Activated CD4-positive, CD25-positive, alpha-beta regulatory T cell treated with anti-CD3 and anti-CD28 coated beads, Interleukin-2, amount 50 U/mL, for 16 hours (primary cell): ENCODE measurements at regions not wholly inside any gene's neighbourhood (a gene's known extent, or its start where the extent isn't known, plus 50 kb on each side); places are given as distances from the start of the nearest gene placed in this dataset.

Experiments
- DNase-seq: peaks from one replicate; pipeline ENCODE4 v3.0.0-alpha.2; 2020; ENCODE audit warnings: low read depth, low spot score

- no peak for DNase-seq
Observed at GRCh38 chr10:44060221-44060620, 324.7 kb downstream of the CXCL12 start.

- DNase-seq, result no peak
Observed at GRCh38 chr10:44058259-44058658, 326.6 kb downstream of the CXCL12 start.

- DNase-seq, result no peak
Observed at GRCh38 chr10:44056967-44057805, 327.7 kb downstream of the CXCL12 start.

- DNase-seq, result no peak
Observed at GRCh38 chr10:44056206-44056605, 328.7 kb downstream of the CXCL12 start.

GRCh38 chr10:44054046-44054445 is 330.9 kb downstream of the CXCL12 start:
- no peak for DNase-seq

GRCh38 chr10:44053391-44053790 is 331.5 kb downstream of the CXCL12 start:
- DNase-seq, result no peak

- no peak for DNase-seq
Observed at GRCh38 chr10:44051584-44052385, 333.1 kb downstream of the CXCL12 start.

GRCh38 chr10:44051091-44051490 is 333.8 kb downstream of the CXCL12 start:
- no peak for DNase-seq

GRCh38 chr10:44049301-44050015 is 335.4 kb downstream of the CXCL12 start:
- no peak for DNase-seq

GRCh38 chr10:44047361-44047760 is 337.5 kb downstream of the CXCL12 start:
- no peak for DNase-seq

GRCh38 chr10:44046605-44047004 is 338.3 kb downstream of the CXCL12 start:
- DNase-seq, result no peak

- no peak for DNase-seq
Observed at GRCh38 chr10:44045020-44045419, 339.9 kb downstream of the CXCL12 start.

- DNase-seq, result no peak
Observed at GRCh38 chr10:44044549-44044948, 340.3 kb downstream of the CXCL12 start.

- no peak for DNase-seq
Observed at GRCh38 chr10:44043646-44044375, 341.1 kb downstream of the CXCL12 start.

GRCh38 chr10:44042926-44043602 is 341.8 kb downstream of the CXCL12 start:
- DNase-seq, result no peak

GRCh38 chr10:44042075-44042770 is 342.7 kb downstream of the CXCL12 start:
- DNase-seq, result no peak

- no peak for DNase-seq
Observed at GRCh38 chr10:44039599-44039998, 345.3 kb downstream of the CXCL12 start.

GRCh38 chr10:44036425-44036824 is 348.5 kb downstream of the CXCL12 start:
- DNase-seq, result no peak

GRCh38 chr10:44035474-44036197 is 349.3 kb downstream of the CXCL12 start:
- DNase-seq, result no peak

- no peak for DNase-seq
Observed at GRCh38 chr10:44034946-44035345, 350.0 kb downstream of the CXCL12 start.
